ENCODE measurements at regions not wholly inside any gene's neighbourhood (a gene's known extent, or its start where the extent isn't known, plus 50 kb on each side); places are given as distances from the start of the nearest gene placed in this dataset.

DNA sequence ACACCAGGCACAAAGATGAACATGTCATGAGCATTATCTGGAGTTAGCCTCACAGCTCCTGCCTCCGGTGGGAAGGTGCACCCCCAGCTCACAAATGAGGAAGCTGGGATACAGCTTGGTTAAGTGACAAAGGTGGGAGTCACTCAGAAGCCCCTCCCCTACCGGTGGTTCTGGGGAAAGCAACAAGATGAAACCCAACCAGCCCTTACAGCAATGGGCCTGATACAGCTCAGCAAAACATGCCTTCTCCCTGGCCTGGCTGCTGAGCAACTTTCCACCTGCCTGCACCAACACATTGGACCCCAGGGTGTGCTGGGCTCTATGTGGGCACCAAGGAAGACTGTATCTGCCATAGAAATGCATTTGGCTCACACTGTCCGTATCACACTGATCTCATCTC lies 113.2 kb downstream of the GYPC start:
- TF ChIP-seq, protein P1, sequence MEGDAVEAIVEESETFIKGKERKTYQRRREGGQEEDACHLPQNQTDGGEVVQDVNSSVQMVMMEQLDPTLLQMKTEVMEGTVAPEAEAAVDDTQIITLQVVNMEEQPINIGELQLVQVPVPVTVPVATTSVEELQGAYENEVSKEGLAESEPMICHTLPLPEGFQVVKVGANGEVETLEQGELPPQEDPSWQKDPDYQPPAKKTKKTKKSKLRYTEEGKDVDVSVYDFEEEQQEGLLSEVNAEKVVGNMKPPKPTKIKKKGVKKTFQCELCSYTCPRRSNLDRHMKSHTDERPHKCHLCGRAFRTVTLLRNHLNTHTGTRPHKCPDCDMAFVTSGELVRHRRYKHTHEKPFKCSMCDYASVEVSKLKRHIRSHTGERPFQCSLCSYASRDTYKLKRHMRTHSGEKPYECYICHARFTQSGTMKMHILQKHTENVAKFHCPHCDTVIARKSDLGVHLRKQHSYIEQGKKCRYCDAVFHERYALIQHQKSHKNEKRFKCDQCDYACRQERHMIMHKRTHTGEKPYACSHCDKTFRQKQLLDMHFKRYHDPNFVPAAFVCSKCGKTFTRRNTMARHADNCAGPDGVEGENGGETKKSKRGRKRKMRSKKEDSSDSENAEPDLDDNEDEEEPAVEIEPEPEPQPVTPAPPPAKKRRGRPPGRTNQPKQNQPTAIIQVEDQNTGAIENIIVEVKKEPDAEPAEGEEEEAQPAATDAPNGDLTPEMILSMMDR (conservative IDR thresholded peaks at IDR 0.05), result no peak
- no peak for TF ChIP-seq EZH2 (IDR thresholded peaks at IDR 0.05; ENCODE audit: low read depth)

Measured in PC-9 (cell line).